Activated CD8-positive, alpha-beta T cell treated with anti-CD3 and anti-CD28 coated beads, Interleukin-2, amount 10 ng/mL, durations not matched to agents 7 days and 5 days (primary cell): ENCODE measurements at regions not wholly inside any gene's neighbourhood (a gene's known extent, or its start where the extent isn't known, plus 50 kb on each side); places are given as distances from the start of the nearest gene placed in this dataset.

Experiments
- ATAC-seq: fragments of 150-1000 bp; cut with Tn5 transposase; one replicate; pipeline ENCODE4 v1.10.0; 2021; ENCODE audit warnings: moderate library complexity
- CTCF ChIA-PET: fragments of 350-600 bp; sonication (Branson Sonifier 250); formaldehyde crosslinking; loops from one replicate; lab custom pipeline; 2021; ENCODE audit warnings: antibody characterized with exemption; lab: Charles Lee
- POLR2A ChIA-PET: fragments of 350-600 bp; sonication (Branson Sonifier 250); formaldehyde crosslinking; loops from one replicate; lab custom pipeline; 2021; ENCODE audit warnings: antibody characterized with exemption; lab: Charles Lee
- DNase-seq: peaks from one replicate; pipeline ENCODE4 v3.0.0-alpha.2; 2020
- H3K27ac Mint-ChIP-seq: one replicate; pipeline ENCODE4 v1.8.0; 2021; ENCODE audit warnings: mild to moderate bottlenecking, mixed read lengths
- H3K27me3 Mint-ChIP-seq: one replicate; pipeline ENCODE4 v1.8.0; 2021; ENCODE audit warnings: low read depth, mixed read lengths
- H3K36me3 Mint-ChIP-seq: one replicate; pipeline ENCODE4 v1.8.0; 2021; ENCODE audit warnings: low read depth, mixed read lengths
- H3K4me1 Mint-ChIP-seq: one replicate; pipeline ENCODE4 v1.8.0; 2021; ENCODE audit warnings: low read depth, mixed read lengths
- H3K4me3 Mint-ChIP-seq: one replicate; pipeline ENCODE4 v1.8.0; 2021; ENCODE audit warnings: mild to moderate bottlenecking, mixed read lengths
- H3K9me3 Mint-ChIP-seq: one replicate; pipeline ENCODE4 v1.8.0; 2022; ENCODE audit warnings: mixed read lengths; ENCODE audit not compliant: insufficient read depth

DNA sequence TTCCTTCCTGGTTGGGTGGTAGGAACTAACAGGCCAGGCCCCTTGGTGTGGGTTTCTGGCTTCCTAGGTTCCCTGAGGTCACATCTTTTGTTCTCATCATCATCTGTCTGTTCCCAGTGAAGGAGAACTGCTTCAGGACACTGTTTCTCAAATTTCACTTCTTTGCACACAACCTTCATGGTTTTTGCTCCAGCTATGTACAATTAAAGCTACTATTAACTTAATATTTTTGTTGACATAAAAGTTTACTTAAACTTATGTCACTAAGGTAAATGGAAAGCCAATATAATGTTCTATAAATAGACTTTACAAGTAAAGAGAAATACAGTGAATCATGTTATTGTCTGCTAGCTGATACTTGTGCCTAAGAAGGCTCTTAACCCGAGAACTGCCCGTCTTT is 120.7 kb upstream of the KCNG1 start:
- Mint-ChIP-seq H3K4me3 (no peak overlapping the region), H3K27ac (no peak overlapping the region), H3K9me3 (no peaks in the 10 kb centered on the region), H3K36me3 (no peaks in the 10 kb centered on the region), H3K27me3 (peaks cover 17% of the 10 kb centered on the region), H3K4me1 (no peaks in the 10 kb centered on the region)
- ChIA-PET CTCF (interaction anchor here (0.7 kb wide), 1 partner anchor 1221 kb away, joined by 3 read pairs; no protein-coding TSS in a partner anchor), POLR2A (no interaction called here)
- no peak for DNase-seq
- no peak for ATAC-seq

GRCh38 chr20:51142448-51142847 is 119.5 kb upstream of the KCNG1 start:
- Mint-ChIP-seq H3K4me3 (no peak overlapping the region), H3K27ac (no peak overlapping the region), H3K9me3 (no peaks in the 10 kb centered on the region), H3K27me3 (peaks cover 17% of the 10 kb centered on the region), H3K4me1 (no peaks in the 10 kb centered on the region), H3K36me3 (no peaks in the 10 kb centered on the region)
- DNase-seq (no peak), ATAC-seq (no peak)
- POLR2A ChIA-PET = no interaction called here
- CTCF ChIA-PET = no interaction called here

GRCh38 chr20:51140671-51141070 is 117.8 kb upstream of the KCNG1 start:
- no peaks in the 10 kb centered on the region for H3K36me3 Mint-ChIP-seq
- DNase-seq (no peak), ATAC-seq (no peak)
- no peak overlapping the region for H3K4me3 Mint-ChIP-seq
- ChIA-PET CTCF (no interaction called here), POLR2A (interaction anchor here (0.6 kb wide), 1 partner anchor 871 kb away, joined by 3 read pairs; no protein-coding TSS in a partner anchor)
- H3K9me3 Mint-ChIP-seq = no peaks in the 10 kb centered on the region
- no peak overlapping the region for H3K27ac Mint-ChIP-seq
- H3K4me1 Mint-ChIP-seq = no peaks in the 10 kb centered on the region
- peaks cover 16% of the 10 kb centered on the region for H3K27me3 Mint-ChIP-seq

DNA sequence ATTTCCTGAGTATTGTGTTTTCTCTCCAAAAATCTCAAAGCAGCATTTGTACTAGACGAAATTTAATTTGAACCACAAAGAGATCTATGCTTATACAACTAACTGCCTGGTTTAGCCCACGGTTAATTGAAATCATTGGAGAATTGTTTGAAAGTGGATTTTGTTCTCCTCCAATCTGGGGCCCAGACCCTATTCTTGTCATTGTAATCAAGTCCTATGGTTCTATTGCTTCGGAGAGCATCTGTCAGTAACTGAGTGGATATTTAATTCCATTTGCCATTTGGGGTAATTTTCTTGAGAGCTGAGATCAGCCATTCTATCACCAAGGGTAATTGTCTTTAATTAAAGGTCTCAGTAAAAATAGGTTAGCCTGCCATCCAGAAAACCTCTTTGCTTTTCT is 117.0 kb upstream of the KCNG1 start:
- ChIA-PET CTCF (no interaction called here), POLR2A (no interaction called here)
- no peaks in the 10 kb centered on the region for H3K9me3 Mint-ChIP-seq

GRCh38 chr20:51138576-51138975 is 115.7 kb upstream of the KCNG1 start:
- ChIA-PET POLR2A (no interaction called here), CTCF (no interaction called here)
- Mint-ChIP-seq H3K27ac (no peak overlapping the region), H3K4me1 (no peaks in the 10 kb centered on the region), H3K36me3 (no peaks in the 10 kb centered on the region), H3K9me3 (no peaks in the 10 kb centered on the region), H3K27me3 (peaks cover 11% of the 10 kb centered on the region), H3K4me3 (no peak overlapping the region)
- no peak for DNase-seq
- ATAC-seq = no peak

More for the DNA sequence above, 117.0 kb upstream of the KCNG1 start:
- Mint-ChIP-seq H3K4me1 (no peaks in the 10 kb centered on the region), H3K4me3 (no peak overlapping the region), H3K36me3 (no peaks in the 10 kb centered on the region), H3K27ac (no peak overlapping the region), H3K27me3 (peaks cover 11% of the 10 kb centered on the region)
- DNase-seq (no peak), ATAC-seq (no peak)

GRCh38 chr20:51137461-51137860 is 114.6 kb upstream of the KCNG1 start:
- Mint-ChIP-seq H3K27ac (no peak overlapping the region), H3K9me3 (no peaks in the 10 kb centered on the region), H3K4me3 (no peak overlapping the region), H3K4me1 (no peaks in the 10 kb centered on the region), H3K27me3 (peaks cover 11% of the 10 kb centered on the region), H3K36me3 (no peaks in the 10 kb centered on the region)
- ChIA-PET CTCF (no interaction called here), POLR2A (no interaction called here)
- DNase-seq = no peak
- ATAC-seq = no peak

GRCh38 chr20:51135926-51136715 is 113.2 kb upstream of the KCNG1 start:
- no peaks in the 10 kb centered on the region for H3K4me1 Mint-ChIP-seq
- no peak overlapping the region for H3K4me3 Mint-ChIP-seq
- DNase-seq = no peak
- peaks cover 6% of the 10 kb centered on the region for H3K27me3 Mint-ChIP-seq
- ChIA-PET POLR2A (no interaction called here), CTCF (no interaction called here)
- H3K36me3 Mint-ChIP-seq = no peaks in the 10 kb centered on the region
- ATAC-seq = no peak
- H3K9me3 Mint-ChIP-seq = no peaks in the 10 kb centered on the region
- no peak overlapping the region for H3K27ac Mint-ChIP-seq

- DNase-seq = no peak
- ATAC-seq = no peak
- H3K9me3 Mint-ChIP-seq = no peaks in the 10 kb centered on the region
- no peaks in the 10 kb centered on the region for H3K36me3 Mint-ChIP-seq
- ChIA-PET CTCF (no interaction called here), POLR2A (no interaction called here)
- no peaks in the 10 kb centered on the region for H3K4me1 Mint-ChIP-seq
- H3K4me3 Mint-ChIP-seq = no peak overlapping the region
- no peak overlapping the region for H3K27ac Mint-ChIP-seq
- no peaks in the 10 kb centered on the region for H3K27me3 Mint-ChIP-seq
These were observed 111.5 kb upstream of the KCNG1 start for GRCh38 chr20:51134405-51134804.

DNA sequence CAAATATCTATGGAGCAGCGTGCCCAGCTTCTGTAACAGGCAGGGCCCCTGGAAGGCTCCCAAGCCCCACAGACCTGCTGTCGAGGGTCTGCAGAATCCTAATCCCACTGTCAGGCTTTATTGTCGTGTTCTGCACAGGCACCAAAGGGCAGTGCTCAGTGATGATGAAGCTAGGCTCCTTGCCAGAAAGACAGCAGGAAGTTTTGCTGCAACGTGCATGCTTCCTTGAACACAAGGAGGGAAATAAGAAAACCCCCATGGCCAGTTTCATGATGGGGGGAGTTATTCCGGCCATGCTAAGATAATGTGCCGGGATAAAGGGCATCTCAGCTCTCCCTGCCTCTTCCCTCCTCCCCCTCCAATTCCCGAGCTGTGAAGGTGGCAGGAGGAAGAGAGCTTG is 109.4 kb upstream of the KCNG1 start:
- ChIA-PET CTCF (interaction anchor here (1.8 kb wide), 1 partner anchor 145 kb away, joined by 5 read pairs; no protein-coding TSS in a partner anchor), POLR2A (no interaction called here)
- ATAC-seq (no peak), DNase-seq (no peak)
- H3K4me3 Mint-ChIP-seq = no peak overlapping the region
- H3K9me3 Mint-ChIP-seq = no peaks in the 10 kb centered on the region
- peaks cover 3% of the 10 kb centered on the region for H3K27me3 Mint-ChIP-seq
- H3K36me3 Mint-ChIP-seq = no peaks in the 10 kb centered on the region
- no peak overlapping the region for H3K27ac Mint-ChIP-seq
- peaks cover 10% of the 10 kb centered on the region for H3K4me1 Mint-ChIP-seq

DNA sequence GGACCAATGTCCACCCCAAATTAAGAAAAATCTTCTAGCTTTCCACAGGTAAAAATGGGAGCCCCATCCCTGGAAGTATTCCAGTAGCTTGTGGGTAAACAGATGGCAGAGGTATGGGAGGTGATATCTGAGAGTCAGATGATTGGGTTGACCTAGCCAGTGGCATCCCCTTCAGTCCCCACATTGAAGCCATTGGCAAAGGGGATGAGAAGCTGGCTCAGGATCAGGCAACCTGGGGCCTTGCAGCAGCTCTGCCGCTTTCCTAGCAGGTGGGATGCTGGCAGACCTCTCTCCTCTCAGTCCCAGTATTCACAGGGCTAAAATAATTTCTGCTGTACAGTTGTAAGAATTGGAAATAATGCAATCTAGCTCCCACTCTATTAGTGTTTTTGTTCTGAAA is 108.9 kb upstream of the KCNG1 start:
- no peaks in the 10 kb centered on the region for H3K9me3 Mint-ChIP-seq
- H3K27me3 Mint-ChIP-seq = peaks cover 3% of the 10 kb centered on the region
- ChIA-PET CTCF (interaction anchor here (1.8 kb wide), 1 partner anchor 144 kb away, joined by 5 read pairs; no protein-coding TSS in a partner anchor), POLR2A (no interaction called here)
- no peak overlapping the region for H3K27ac Mint-ChIP-seq
- DNase-seq (no peak), ATAC-seq (no peak)
- no peaks in the 10 kb centered on the region for H3K36me3 Mint-ChIP-seq
- peaks cover 10% of the 10 kb centered on the region for H3K4me1 Mint-ChIP-seq
- no peak overlapping the region for H3K4me3 Mint-ChIP-seq

GRCh38 chr20:51129147-51129776 is 106.4 kb upstream of the KCNG1 start:
- Mint-ChIP-seq H3K27me3 (peaks cover 7% of the 10 kb centered on the region), H3K27ac (no peak overlapping the region), H3K4me3 (no peak overlapping the region), H3K4me1 (peaks cover 10% of the 10 kb centered on the region), H3K9me3 (no peaks in the 10 kb centered on the region), H3K36me3 (no peaks in the 10 kb centered on the region)
- POLR2A ChIA-PET = no interaction called here
- CTCF ChIA-PET = interaction anchor here (0.9 to 2.0 kb wide), 2 partner anchors 124 to 142 kb away, joined by 3 to 5 read pairs; no protein-coding TSS in a partner anchor
- ATAC-seq (peak; percentile 23), DNase-seq (peak; percentile 25)

- Mint-ChIP-seq H3K4me3 (no peak overlapping the region), H3K27me3 (peaks cover 12% of the 10 kb centered on the region)
- ATAC-seq = no peak
These were observed 105.3 kb upstream of the KCNG1 start for GRCh38 chr20:51128198-51128597.

More at GRCh38 chr20:51128198-51128597, 105.3 kb upstream of the KCNG1 start:
- ChIA-PET POLR2A (no interaction called here), CTCF (interaction anchor here (0.8 to 2.0 kb wide), 4 partner anchors 135 to 334 kb away, joined by 3 to 5 read pairs (median 3); no protein-coding TSS in a partner anchor)
- Mint-ChIP-seq H3K27ac (no peak overlapping the region), H3K4me1 (peaks cover 10% of the 10 kb centered on the region), H3K9me3 (no peaks in the 10 kb centered on the region), H3K36me3 (no peaks in the 10 kb centered on the region)
- DNase-seq = no peak
